ENCODE measurements at regions not wholly inside any gene's neighbourhood (a gene's known extent, or its start where the extent isn't known, plus 50 kb on each side); places are given as distances from the start of the nearest gene placed in this dataset.

DNA sequence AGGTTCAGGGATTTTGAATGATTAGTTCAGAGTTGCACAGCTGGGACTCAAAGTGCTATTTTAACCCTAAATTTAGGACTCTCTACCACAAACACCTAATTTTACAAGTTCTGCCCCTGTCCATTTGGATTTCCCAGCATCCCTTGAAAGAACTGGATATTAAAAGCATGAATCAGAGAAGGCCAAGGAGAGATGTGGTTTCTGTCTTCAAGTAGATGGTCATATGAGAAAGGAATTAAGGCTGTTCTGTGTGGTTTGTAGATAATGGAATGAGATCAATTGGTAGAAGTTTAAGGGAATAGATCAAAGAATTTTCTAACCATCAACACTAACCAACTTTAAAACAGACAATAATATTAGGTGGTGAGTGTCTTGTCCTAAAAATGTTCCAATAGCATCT, 106.4 kb upstream of the TENM4 start:
- no peak for TF ChIP-seq POLR2A (IDR thresholded peaks at IDR 0.05; ENCODE audit: low read depth, low read length)
- no peak for TF ChIP-seq POLR2AphosphoS5 (IDR thresholded peaks at IDR 0.05; ENCODE audit: low read depth, low read length)

Data from GM12892 (cell line).